Sigmoid colon (tissue), 4 donors: ENCODE measurements at regions not wholly inside any gene's neighbourhood (a gene's known extent, or its start where the extent isn't known, plus 50 kb on each side); places are given as distances from the start of the nearest gene placed in this dataset.

ENCODE experiments used
- CTCF ChIP-seq, 4 experiments: fragments of 450-650 bp in 3 of 4; fragments of 200-600 bp in 1 of 4; IDR thresholded peaks; one replicate each; pipeline ENCODE4 v1.5.1; 2016 to 2019; ENCODE audit warnings: antibody characterized with exemption in 4 of 4, mild to moderate bottlenecking in 3 of 4, moderate library complexity in 2 of 4
- EP300 ChIP-seq, 4 donors: sonication (generic); formaldehyde crosslinking; IDR thresholded peaks; one replicate each; pipeline ENCODE4 v1.6.1; 2017; ENCODE audit warnings: antibody characterized with exemption in 4 of 4
- POLR2A ChIP-seq, 2 donors: fragments of 450-650 bp; IDR thresholded peaks; one replicate each; pipeline ENCODE4 v1.6.1; 2016; ENCODE audit warnings: antibody characterized with exemption in 2 of 2, mild to moderate bottlenecking in 2 of 2, moderate library complexity in 2 of 2

DNA sequence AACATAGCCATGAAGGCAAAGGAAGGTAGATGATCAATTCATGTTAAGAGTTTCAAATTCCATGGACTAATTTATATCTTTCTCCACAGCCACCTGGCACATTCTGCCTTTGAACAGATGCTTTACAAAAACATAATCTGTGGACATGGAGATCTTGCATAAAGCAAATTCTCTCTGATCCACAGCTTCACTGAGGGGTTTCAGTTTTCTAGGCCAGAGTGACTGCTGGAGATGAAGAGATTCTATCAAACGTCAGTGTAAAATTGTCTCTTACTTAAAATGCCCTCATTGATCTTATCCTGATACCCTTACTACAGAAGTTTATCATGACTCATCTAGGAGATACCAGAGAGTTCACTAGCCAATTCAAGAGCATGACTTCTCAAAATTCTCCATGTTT, 291.6 kb downstream of the DAD1 start:
- TF ChIP-seq CTCF (IDR thresholded peaks at IDR 0.05) (no peak), POLR2A (IDR thresholded peaks at IDR 0.05) (no peak), EP300 (IDR thresholded peaks at IDR 0.05) (no peak)
